Keratinocyte (primary cell): ENCODE measurements at regions not wholly inside any gene's neighbourhood (a gene's known extent, or its start where the extent isn't known, plus 50 kb on each side); places are given as distances from the start of the nearest gene placed in this dataset.

ENCODE experiments used
- DNase-seq: peaks from one replicate; pipeline ENCODE4 v3.0.0-alpha.2; 2011; ENCODE audit warnings: low read depth, missing footprints, low spot score
- FAIRE-seq: peaks from 2 replicates; lab custom pipeline; 2011; peaks lifted over from hg19 to GRCh38; lab: Jason Lieb, UNC
- H2AFZ ChIP-seq: 2 replicates; pipeline ENCODE4 v1.6.0; 2012; ENCODE audit warnings: low read length, control low read depth, inconsistent platforms; ENCODE audit not compliant: control insufficient read depth
- H3K27ac ChIP-seq: 2 replicates; pipeline ENCODE4 v1.5.1; 2011; ENCODE audit warnings: low read length; ENCODE audit not compliant: control insufficient read depth, insufficient read depth
- H3K27me3 ChIP-seq: 3 replicates; pipeline ENCODE4 v1.6.0; 2011; ENCODE audit warnings: low read length; ENCODE audit not compliant: control insufficient read depth, insufficient read depth; ENCODE audit errors: extremely low read depth
- H3K36me3 ChIP-seq, 2 experiments: 2 replicates in 1 of 2; 3 replicates in 1 of 2; pipeline ENCODE4 v1.5.1; 2011; ENCODE audit warnings: low read length in 2 of 2, mild to moderate bottlenecking in 1 of 2; ENCODE audit not compliant: control insufficient read depth in 2 of 2, insufficient read depth in 2 of 2; ENCODE audit errors: extremely low read depth in 1 of 2
- H3K4me1 ChIP-seq: 3 replicates; pipeline ENCODE4 v1.5.1; 2011; ENCODE audit warnings: low read length; ENCODE audit not compliant: control insufficient read depth, insufficient read depth; ENCODE audit errors: extremely low read depth
- H3K4me2 ChIP-seq: 3 replicates; pipeline ENCODE4 v1.6.0; 2011; ENCODE audit warnings: low read depth, low read length; ENCODE audit not compliant: control insufficient read depth, insufficient read depth; ENCODE audit errors: extremely low read depth
- H3K4me3 ChIP-seq, 3 experiments: fragments of 200-600 bp in 1 of 3; sonication (generic) in 1 of 3; 2 replicates in 2 of 3; 3 replicates in 1 of 3; pipeline ENCODE4 v1.5.1; 2011 to 2016; ENCODE audit warnings: low read length in 3 of 3, mild to moderate bottlenecking in 3 of 3, control low read depth in 2 of 3, inconsistent platforms in 1 of 3, low read depth in 1 of 3, mixed read lengths in 1 of 3, mixed run types in 1 of 3, moderate library complexity in 1 of 3; ENCODE audit not compliant: control insufficient read depth in 2 of 3, insufficient read depth in 2 of 3; ENCODE audit errors: extremely low read depth in 1 of 3
- H3K79me2 ChIP-seq: 2 replicates; pipeline ENCODE4 v1.6.0; 2012; ENCODE audit warnings: low read length; ENCODE audit not compliant: control insufficient read depth, insufficient read depth
- H3K9ac ChIP-seq: 3 replicates; pipeline ENCODE4 v1.6.0; 2011; ENCODE audit warnings: low read length; ENCODE audit not compliant: control insufficient read depth, insufficient read depth; ENCODE audit errors: extremely low read depth
- H3K9me1 ChIP-seq: 3 replicates; pipeline ENCODE4 v1.6.0; 2011; ENCODE audit warnings: low read length; ENCODE audit not compliant: control insufficient read depth, insufficient read depth; ENCODE audit errors: extremely low read depth
- H3K9me3 ChIP-seq: 2 replicates; pipeline ENCODE4 v1.5.1; 2012; ENCODE audit warnings: low read depth, low read length; ENCODE audit not compliant: control insufficient read depth
- H4K20me1 ChIP-seq: 3 replicates; pipeline ENCODE4 v1.6.0; 2011; ENCODE audit warnings: low read length; ENCODE audit not compliant: control insufficient read depth, insufficient read depth; ENCODE audit errors: extremely low read depth
- EZH2 ChIP-seq: IDR thresholded peaks from one replicate; pipeline ENCODE4 v1.6.1; 2012; ENCODE audit warnings: inconsistent platforms, mild to moderate bottlenecking, low read length, moderate library complexity
- dilution Hi-C: fragments of 300-500 bp; cut with MboI; formaldehyde crosslinking; loops from one replicate; pipeline ENCODE4 v1.7.0; 2020; ENCODE audit warnings: low sequenced_read_pairs; ENCODE audit not compliant: extremely low pct_ligation_motif_present
- TF ChIP-seq, protein P1 (sequence below), 3 experiments: IDR thresholded peaks in 1 of 3; conservative IDR thresholded peaks in 1 of 3; optimal IDR thresholded peaks in 1 of 3; 2 replicates in 2 of 3; 3 replicates in 1 of 3; pipeline versions ENCODE3 to v1.5.1; 2011; ENCODE audit warnings: low read length in 3 of 3, mild to moderate bottlenecking in 3 of 3, moderate library complexity in 2 of 3, control low read depth in 1 of 3, inconsistent platforms in 1 of 3; ENCODE audit not compliant: insufficient read depth in 2 of 3; ENCODE audit errors: extremely low read depth in 1 of 3

DNA sequence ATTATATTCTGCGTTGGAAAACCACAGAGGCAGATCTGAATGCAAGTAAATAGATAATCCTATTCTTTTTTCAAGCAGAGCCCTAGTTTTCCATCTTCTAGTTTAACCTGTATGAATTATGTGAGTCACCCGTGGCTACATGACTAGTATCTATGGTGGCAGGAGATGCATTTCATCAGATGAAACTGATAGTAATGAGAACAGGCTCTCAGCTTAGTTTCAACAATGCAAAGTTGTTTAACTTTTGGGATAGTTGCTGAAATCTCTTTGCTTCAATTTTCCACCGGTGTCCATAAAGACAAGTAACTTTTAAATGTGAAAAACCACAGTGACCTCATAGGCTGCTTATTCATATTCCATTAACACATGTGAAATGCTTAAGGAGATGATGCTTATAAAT is 1317.4 kb upstream of the TENM3 start:
- Histone ChIP-seq H3K27me3 (no peaks in the 10 kb centered on the region), H3K4me2 (no peak overlapping the region), H3K79me2 (no peaks in the 10 kb centered on the region), H3K4me3 (no peak overlapping the region), H3K4me1 (no peaks in the 10 kb centered on the region), H3K9ac (no peak overlapping the region), H3K36me3 (no peaks in the 10 kb centered on the region), H3K27ac (no peak overlapping the region), H4K20me1 (no peaks in the 10 kb centered on the region), H3K9me3 (no peaks in the 10 kb centered on the region), H2AFZ (no peak overlapping the region), H3K9me1 (no peaks in the 10 kb centered on the region)
- dilution Hi-C loops: no loop called here
- FAIRE-seq (no peak), DNase-seq (no peak)
- TF ChIP-seq, protein P1, sequence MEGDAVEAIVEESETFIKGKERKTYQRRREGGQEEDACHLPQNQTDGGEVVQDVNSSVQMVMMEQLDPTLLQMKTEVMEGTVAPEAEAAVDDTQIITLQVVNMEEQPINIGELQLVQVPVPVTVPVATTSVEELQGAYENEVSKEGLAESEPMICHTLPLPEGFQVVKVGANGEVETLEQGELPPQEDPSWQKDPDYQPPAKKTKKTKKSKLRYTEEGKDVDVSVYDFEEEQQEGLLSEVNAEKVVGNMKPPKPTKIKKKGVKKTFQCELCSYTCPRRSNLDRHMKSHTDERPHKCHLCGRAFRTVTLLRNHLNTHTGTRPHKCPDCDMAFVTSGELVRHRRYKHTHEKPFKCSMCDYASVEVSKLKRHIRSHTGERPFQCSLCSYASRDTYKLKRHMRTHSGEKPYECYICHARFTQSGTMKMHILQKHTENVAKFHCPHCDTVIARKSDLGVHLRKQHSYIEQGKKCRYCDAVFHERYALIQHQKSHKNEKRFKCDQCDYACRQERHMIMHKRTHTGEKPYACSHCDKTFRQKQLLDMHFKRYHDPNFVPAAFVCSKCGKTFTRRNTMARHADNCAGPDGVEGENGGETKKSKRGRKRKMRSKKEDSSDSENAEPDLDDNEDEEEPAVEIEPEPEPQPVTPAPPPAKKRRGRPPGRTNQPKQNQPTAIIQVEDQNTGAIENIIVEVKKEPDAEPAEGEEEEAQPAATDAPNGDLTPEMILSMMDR (optimal IDR thresholded peaks at IDR 0.05 in 1 of 3, IDR thresholded peaks at IDR 0.05 in 1 of 3, conservative IDR thresholded peaks at IDR 0.05 in 1 of 3; ENCODE audit: extremely low read depth in 1 of 3, insufficient read depth in 2 of 3, low read length in 3 of 3): no peak
- no peak for TF ChIP-seq EZH2

GRCh38 chr4:180926277-180926676 is 1316.9 kb upstream of the TENM3 start:
- dilution Hi-C loops: no loop called here
- Histone ChIP-seq H3K9ac (no peak overlapping the region), H3K9me1 (no peaks in the 10 kb centered on the region), H3K36me3 (no peaks in the 10 kb centered on the region), H3K9me3 (no peaks in the 10 kb centered on the region), H4K20me1 (no peaks in the 10 kb centered on the region), H3K27me3 (no peaks in the 10 kb centered on the region), H3K4me1 (no peaks in the 10 kb centered on the region), H3K4me2 (no peak overlapping the region), H2AFZ (no peak overlapping the region), H3K4me3 (no peak overlapping the region), H3K79me2 (no peaks in the 10 kb centered on the region), H3K27ac (no peak overlapping the region)
- TF ChIP-seq, protein P1 (optimal IDR thresholded peaks at IDR 0.05 in 1 of 3, IDR thresholded peaks at IDR 0.05 in 1 of 3, conservative IDR thresholded peaks at IDR 0.05 in 1 of 3; ENCODE audit: extremely low read depth in 1 of 3, insufficient read depth in 2 of 3, low read length in 3 of 3): no peak
- no peak for TF ChIP-seq EZH2
- DNase-seq (no peak), FAIRE-seq (no peak)
